ENCODE measurements at regions not wholly inside any gene's neighbourhood (a gene's known extent, or its start where the extent isn't known, plus 50 kb on each side); places are given as distances from the start of the nearest gene placed in this dataset.

- DNase-seq (ENCODE audit: low spot score) = no peak
These were observed 87.6 kb upstream of the E2F3 start for GRCh38 chr6:20313960-20314530.

GRCh38 chr6:20314866-20315845, 86.5 kb upstream of the E2F3 start:
- no peak for DNase-seq (ENCODE audit: low spot score)

DNA sequence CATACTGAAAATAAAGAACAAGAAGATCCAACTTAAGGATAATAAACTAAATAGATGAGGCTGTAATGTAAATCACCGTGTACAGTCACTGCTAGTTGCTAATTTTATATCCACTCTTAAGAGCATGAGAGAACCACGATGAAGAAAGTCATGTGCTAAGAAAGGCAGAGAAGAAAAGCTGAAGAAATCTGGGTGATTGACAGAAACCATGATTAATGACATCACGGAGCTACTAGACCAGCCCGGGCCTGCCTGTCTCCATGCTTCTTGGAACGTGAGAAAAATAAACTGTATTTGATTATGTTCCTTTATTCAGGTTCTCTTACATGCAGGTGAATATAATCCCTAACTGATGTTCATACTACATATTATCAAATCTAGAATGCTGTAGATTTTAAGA, 84.2 kb upstream of the E2F3 start:
- no peak for DNase-seq (ENCODE audit: low spot score)

DNA sequence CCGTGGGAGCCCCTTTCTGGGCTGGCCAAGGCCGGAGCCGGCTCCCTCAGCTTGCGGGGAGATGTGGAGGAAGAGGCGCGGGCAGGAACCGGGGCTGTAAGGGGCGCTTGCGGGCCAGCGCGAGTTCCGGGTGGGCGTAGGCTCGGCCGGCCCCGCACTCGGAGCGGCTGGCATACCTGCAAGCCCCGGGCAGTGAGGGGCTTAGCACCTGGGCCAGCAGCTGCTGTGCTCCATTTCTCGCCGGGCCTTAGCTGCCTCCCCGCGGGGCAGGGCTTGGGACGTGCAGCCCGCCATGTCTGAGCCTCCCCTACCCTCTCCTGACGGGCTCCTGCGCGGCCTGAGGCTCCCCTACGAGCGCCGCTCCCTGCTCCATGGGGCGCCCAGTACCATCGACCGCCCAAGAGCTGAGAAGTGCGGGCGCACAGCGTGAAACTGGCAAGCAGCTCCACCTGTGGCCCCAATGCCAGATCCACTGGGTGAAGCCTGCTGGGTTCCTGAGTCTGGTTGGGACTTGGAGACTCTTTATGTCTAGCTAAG, 82.8 kb upstream of the E2F3 start:
- no peak for DNase-seq (ENCODE audit: low spot score)

- peak; percentile 62 for DNase-seq (ENCODE audit: low spot score)
These were observed 81.9 kb upstream of the E2F3 start for GRCh38 chr6:20319520-20320357.

GRCh38 chr6:20325641-20326421, 75.8 kb upstream of the E2F3 start:
- DNase-seq (ENCODE audit: low spot score) = no peak

DNA sequence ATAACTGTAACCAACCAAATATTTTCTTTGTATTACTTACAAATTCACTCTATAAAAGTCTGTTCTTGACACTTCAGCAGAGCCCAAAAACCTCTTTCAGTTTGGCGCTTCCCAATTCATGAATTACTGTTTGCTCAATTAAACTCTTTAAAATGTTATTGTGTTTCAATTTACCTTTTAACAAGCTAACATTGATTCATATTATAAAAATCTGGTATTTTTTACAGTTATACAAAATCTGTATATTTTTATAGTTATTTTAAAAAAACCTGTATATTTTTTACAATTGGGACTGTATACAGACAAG, 75.3 kb upstream of the E2F3 start:
- DNase-seq (ENCODE audit: low spot score) = no peak

- no peak for DNase-seq (ENCODE audit: low spot score)
These were observed 74.5 kb upstream of the E2F3 start for GRCh38 chr6:20327141-20327540.

GRCh38 chr6:20328266-20328923, 73.3 kb upstream of the E2F3 start:
- no peak for DNase-seq (ENCODE audit: low spot score)

DNA sequence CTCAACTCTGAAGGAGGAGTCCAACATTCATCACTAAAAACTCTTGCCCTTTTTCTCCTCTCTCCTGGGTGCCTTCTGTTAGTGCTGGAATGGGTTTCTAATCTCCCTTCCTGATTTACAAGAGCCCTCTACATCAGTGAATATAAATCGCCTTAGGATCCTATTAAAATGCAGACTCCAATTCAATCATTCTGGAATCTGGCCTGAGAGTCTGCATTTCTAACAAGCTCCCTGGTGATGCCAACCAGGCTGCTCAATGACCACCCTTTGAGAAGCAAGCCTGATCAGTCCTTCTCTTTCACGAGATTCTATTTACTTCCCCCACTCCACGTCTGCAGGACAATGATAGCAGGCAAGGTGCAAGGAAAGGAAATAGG, 72.8 kb upstream of the E2F3 start:
- DNase-seq (ENCODE audit: low spot score) = no peak

DNA sequence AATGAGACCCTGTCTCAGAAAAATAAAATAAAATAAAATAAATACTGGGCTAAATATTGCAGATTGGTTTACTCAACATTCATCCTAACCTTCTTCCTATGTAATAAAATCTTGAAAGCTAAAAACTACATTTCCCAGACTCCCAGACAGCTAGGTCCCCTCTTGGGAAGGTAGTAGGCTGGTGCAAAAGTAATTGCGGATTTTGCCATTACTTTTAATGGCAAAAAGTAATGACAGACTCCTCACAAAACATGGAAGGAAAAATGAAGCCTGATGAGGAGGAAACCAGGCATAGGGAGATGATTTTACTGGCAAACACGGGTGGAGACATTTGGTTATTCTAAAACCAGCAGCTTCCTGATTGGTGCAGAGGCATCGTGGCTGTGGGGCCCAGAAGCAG, 70.6 kb upstream of the E2F3 start:
- no peak for DNase-seq (ENCODE audit: low spot score)

GRCh38 chr6:20331625-20332024, 70.1 kb upstream of the E2F3 start:
- DNase-seq (ENCODE audit: low spot score) = no peak

GRCh38 chr6:20332441-20333006, 69.2 kb upstream of the E2F3 start:
- DNase-seq (ENCODE audit: low spot score) = no peak

GRCh38 chr6:20333721-20334269, 67.9 kb upstream of the E2F3 start:
- DNase-seq (ENCODE audit: low spot score) = no peak

- DNase-seq (ENCODE audit: low spot score) = no peak
These were observed 67.3 kb upstream of the E2F3 start for GRCh38 chr6:20334334-20334733.

DNA sequence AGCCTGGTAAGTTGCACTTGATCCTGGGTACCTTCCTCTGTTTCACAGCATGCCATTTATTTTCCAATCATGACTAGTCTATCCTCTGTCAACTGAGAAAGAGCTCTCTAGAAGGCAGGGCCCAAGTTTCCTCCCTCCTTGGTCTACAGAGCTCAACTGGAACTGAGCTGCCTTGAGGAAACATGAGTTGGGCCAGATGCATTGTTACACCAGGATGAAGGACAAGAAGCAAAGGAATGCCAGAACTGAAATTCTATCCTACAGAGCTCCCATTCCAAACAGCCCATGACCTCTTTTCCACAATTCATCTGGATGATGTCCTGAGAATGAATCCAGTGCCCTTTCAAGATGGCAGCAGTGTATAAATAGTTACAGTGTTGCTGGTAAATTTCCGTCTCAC, 66.7 kb upstream of the E2F3 start:
- DNase-seq (ENCODE audit: low spot score) = no peak

DNA sequence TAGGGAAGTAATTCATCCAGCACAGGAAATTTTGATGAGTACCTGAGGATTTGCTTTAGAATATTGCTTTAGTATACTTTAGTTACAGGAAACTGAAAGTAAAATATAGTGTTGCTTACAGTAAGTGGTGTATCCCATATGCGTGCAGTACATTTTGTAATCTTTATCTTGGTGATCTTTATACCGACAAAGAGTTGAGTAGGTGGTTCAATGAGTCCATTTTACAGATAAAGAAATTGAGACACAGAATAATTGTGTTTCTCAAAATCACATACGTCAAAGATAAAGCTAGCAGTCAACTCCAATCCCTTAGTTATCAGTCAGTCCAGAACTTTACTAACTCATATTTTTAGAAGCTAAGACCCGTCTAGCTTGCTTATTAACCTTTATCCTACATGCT, 65.8 kb upstream of the E2F3 start:
- no peak for DNase-seq (ENCODE audit: low spot score)

DNA sequence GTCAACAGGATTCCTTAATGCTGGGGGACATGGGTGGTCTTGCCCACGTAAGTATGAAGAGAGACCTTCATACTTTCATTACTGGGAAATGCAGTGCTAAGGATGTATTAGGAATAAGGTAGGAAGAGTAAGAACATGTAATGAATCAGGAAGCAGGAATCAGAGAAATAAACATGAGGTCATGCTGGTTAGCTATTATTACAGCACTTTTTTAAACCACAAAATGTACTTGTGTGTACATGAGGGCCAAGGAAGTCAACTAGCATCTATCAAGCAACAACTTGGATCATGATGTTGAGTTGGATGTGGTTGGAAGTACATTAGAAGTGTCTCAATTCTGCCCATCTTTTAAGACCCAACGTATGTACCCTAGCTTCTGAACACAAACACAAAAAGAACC, 63.5 kb upstream of the E2F3 start:
- DNase-seq (ENCODE audit: low spot score) = no peak

DNA sequence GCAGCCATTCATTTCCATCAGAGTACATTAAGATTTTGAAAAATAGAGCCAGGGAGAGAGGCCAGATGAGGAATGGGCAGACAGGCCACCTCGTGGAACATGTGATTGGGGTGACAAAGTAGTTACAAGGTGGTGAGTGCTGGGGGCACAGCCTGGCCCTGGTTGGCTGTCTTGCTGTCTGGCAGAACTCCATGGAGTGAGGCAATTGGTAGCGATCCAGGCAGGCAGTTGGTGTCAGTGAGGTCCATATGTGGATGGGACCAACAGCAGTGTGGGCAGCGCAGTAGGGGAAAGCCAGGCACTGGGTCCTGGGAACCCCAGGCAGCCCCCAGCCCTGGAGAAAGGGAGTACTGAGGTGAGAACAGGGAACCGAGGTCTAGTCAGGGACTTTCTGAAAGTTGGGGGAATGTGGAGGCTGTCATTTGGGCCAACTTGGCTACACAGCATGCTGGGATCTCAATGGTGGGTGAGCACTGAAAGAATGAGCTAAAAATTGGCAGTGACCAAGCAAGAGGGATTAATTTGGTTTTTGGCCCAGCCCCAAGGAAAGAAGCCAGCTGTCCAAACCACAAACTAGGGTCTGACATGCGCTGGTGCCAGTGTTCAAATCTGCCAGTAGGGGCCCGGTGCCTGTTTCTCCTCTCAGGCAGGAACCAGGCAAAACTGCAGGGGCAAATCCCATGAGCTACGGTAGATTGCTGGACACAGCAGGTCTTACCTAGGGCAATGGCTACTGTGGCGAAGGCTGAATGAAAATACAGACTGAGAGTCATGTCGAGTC, 61.4 kb upstream of the E2F3 start:
- no peak for DNase-seq (ENCODE audit: low spot score)

GRCh38 chr6:20341096-20341495, 60.6 kb upstream of the E2F3 start:
- DNase-seq (ENCODE audit: low spot score) = no peak
